ENCODE measurements at regions not wholly inside any gene's neighbourhood (a gene's known extent, or its start where the extent isn't known, plus 50 kb on each side); places are given as distances from the start of the nearest gene placed in this dataset.

- TF ChIP-seq CTCF (IDR thresholded peaks at IDR 0.05) = no peak
- no peak overlapping the region for H3K27ac Mint-ChIP-seq (ENCODE audit: unreplicated experiment)
- no peak for DNase-seq (ENCODE audit: low spot score)
- H3K4me1 Mint-ChIP-seq (ENCODE audit: low read depth) = no peaks in the 10 kb centered on the region
- peaks cover 5% of the 10 kb centered on the region for H3K27me3 Mint-ChIP-seq (ENCODE audit: low read depth)
- no peaks in the 10 kb centered on the region for H3K9me3 Mint-ChIP-seq (ENCODE audit: low read depth)
- no peak overlapping the region for H3K4me3 Mint-ChIP-seq (ENCODE audit: unreplicated experiment)
- no peaks in the 10 kb centered on the region for H3K36me3 Mint-ChIP-seq (ENCODE audit: low read depth)
Observed at GRCh38 chr1:208433086-208433485, 188.9 kb upstream of the PLXNA2 start.

GRCh38 chr1:208433971-208434370 lies 189.8 kb upstream of the PLXNA2 start:
- Mint-ChIP-seq H3K4me3 (ENCODE audit: unreplicated experiment) (no peak overlapping the region), H3K4me1 (ENCODE audit: low read depth) (no peaks in the 10 kb centered on the region), H3K27me3 (ENCODE audit: low read depth) (peaks cover 3% of the 10 kb centered on the region), H3K27ac (ENCODE audit: unreplicated experiment) (no peak overlapping the region), H3K9me3 (ENCODE audit: low read depth) (no peaks in the 10 kb centered on the region), H3K36me3 (ENCODE audit: low read depth) (no peaks in the 10 kb centered on the region)
- TF ChIP-seq CTCF (IDR thresholded peaks at IDR 0.05) = no peak
- DNase-seq (ENCODE audit: low spot score) = no peak

- H3K27me3 Mint-ChIP-seq (ENCODE audit: low read depth) = no peaks in the 10 kb centered on the region
- H3K4me3 Mint-ChIP-seq (ENCODE audit: unreplicated experiment) = no peak overlapping the region
- no peak overlapping the region for H3K27ac Mint-ChIP-seq (ENCODE audit: unreplicated experiment)
- no peak for DNase-seq (ENCODE audit: low spot score)
- no peaks in the 10 kb centered on the region for H3K36me3 Mint-ChIP-seq (ENCODE audit: low read depth)
- no peak for TF ChIP-seq CTCF (IDR thresholded peaks at IDR 0.05)
- no peaks in the 10 kb centered on the region for H3K4me1 Mint-ChIP-seq (ENCODE audit: low read depth)
- H3K9me3 Mint-ChIP-seq (ENCODE audit: low read depth) = peaks cover 21% of the 10 kb centered on the region
Observed at GRCh38 chr1:208437401-208437800, 193.2 kb upstream of the PLXNA2 start.

- TF ChIP-seq CTCF (IDR thresholded peaks at IDR 0.05) = no peak
- H3K9me3 Mint-ChIP-seq (ENCODE audit: low read depth) = peaks cover 28% of the 10 kb centered on the region
Observed at GRCh38 chr1:208438112-208438699, 194.0 kb upstream of the PLXNA2 start.

GRCh38 chr1:208445758-208446203 lies 201.6 kb upstream of the PLXNA2 start:
- no peak for DNase-seq (ENCODE audit: low spot score)
- Mint-ChIP-seq H3K27ac (ENCODE audit: unreplicated experiment) (no peak overlapping the region), H3K9me3 (ENCODE audit: low read depth) (peaks cover 34% of the 10 kb centered on the region), H3K27me3 (ENCODE audit: low read depth) (peaks cover 13% of the 10 kb centered on the region), H3K4me3 (ENCODE audit: unreplicated experiment) (no peak overlapping the region), H3K4me1 (ENCODE audit: low read depth) (no peaks in the 10 kb centered on the region), H3K36me3 (ENCODE audit: low read depth) (no peaks in the 10 kb centered on the region)
- TF ChIP-seq CTCF (IDR thresholded peaks at IDR 0.05) = no peak

More at GRCh38 chr1:208438112-208438699, 194.0 kb upstream of the PLXNA2 start:
- Mint-ChIP-seq H3K27ac (ENCODE audit: unreplicated experiment) (no peak overlapping the region), H3K4me3 (ENCODE audit: unreplicated experiment) (no peak overlapping the region), H3K27me3 (ENCODE audit: low read depth) (no peaks in the 10 kb centered on the region), H3K4me1 (ENCODE audit: low read depth) (no peaks in the 10 kb centered on the region), H3K36me3 (ENCODE audit: low read depth) (no peaks in the 10 kb centered on the region)
- no peak for DNase-seq (ENCODE audit: low spot score)
